GM12892 (cell line): ENCODE measurements at regions not wholly inside any gene's neighbourhood (a gene's known extent, or its start where the extent isn't known, plus 50 kb on each side); places are given as distances from the start of the nearest gene placed in this dataset.
"Not testable (repeated sequence)": the region's sequence is repeated elsewhere in the genome, so short reads cannot be mapped to it uniquely, and the experiment has no call there.

Experiments
- POLR2A ChIP-seq: IDR thresholded peaks from 2 replicates; pipeline ENCODE4 v1.6.1; 2011; ENCODE audit warnings: low read depth, low read length, control low read depth
- POLR2AphosphoS5 ChIP-seq: IDR thresholded peaks from 2 replicates; pipeline ENCODE4 v1.6.1; 2011; ENCODE audit warnings: low read depth, low read length, control low read depth
- TAF1 ChIP-seq: IDR thresholded peaks from 2 replicates; pipeline ENCODE4 v1.6.1; 2011; ENCODE audit warnings: low read depth, mild to moderate bottlenecking, control low read depth, low read length, borderline replicate concordance

- TF ChIP-seq TAF1, POLR2AphosphoS5, POLR2A: not testable (repeated sequence)
These were observed 157.5 kb upstream of the RMP24 start for GRCh38 chr18:35815011-35815410.
